ENCODE measurements at regions not wholly inside any gene's neighbourhood (a gene's known extent, or its start where the extent isn't known, plus 50 kb on each side); places are given as distances from the start of the nearest gene placed in this dataset.

DNA sequence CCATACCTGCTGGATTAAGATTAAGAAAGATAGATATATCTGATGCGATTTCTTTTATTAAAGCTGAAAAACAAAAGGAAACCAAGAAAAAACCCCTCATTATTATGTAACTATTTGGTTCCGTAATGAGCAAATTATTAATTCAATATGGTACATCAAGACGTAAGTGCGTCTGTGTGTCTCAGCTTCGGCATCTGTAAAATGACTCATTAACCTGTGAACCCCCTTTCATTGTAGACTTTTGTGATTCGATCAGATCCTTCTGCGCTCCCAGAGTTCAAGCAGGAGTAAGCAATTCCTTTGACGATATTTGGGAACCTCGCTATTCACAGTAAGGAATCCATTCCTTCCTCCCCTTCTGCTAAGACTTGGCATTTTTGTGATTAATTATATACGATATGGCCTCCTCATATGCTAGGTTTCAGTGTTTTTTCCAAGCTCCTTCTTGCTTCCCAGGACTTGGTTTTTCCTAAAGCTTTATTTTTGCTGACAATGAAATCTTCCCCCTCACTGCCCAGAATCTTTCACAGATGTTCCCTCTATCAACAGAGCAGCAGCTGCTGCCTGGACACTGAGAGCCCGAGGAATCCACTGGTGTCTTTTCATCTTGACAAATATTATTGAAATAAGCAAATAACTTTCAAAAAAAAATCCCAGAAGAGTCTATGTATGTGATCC, 171.7 kb upstream of the CELF2 start:
- no peaks in the 10 kb centered on the region for H3K27me3 ChIP-seq (ENCODE audit: control insufficient read depth, extremely low read depth, insufficient read depth, low read length)
- FAIRE-seq (no peak), DNase-seq (ENCODE audit: low read depth, low spot score) (no peak)
- H3K9me3 ChIP-seq (ENCODE audit: control insufficient read depth, low read depth, low read length) = no peaks in the 10 kb centered on the region
- H2AFZ ChIP-seq (ENCODE audit: control insufficient read depth, low read length) = no peak overlapping the region
- no peaks in the 10 kb centered on the region for H4K20me1 ChIP-seq (ENCODE audit: control insufficient read depth, extremely low read depth, insufficient read depth, low read length)
- dilution Hi-C loops (cut with MboI; ENCODE audit: extremely low pct_ligation_motif_present, low sequenced_read_pairs) = no loop called here
- no peaks in the 10 kb centered on the region for H3K79me2 ChIP-seq (ENCODE audit: control insufficient read depth, insufficient read depth, low read length)
- H3K4me1 ChIP-seq (ENCODE audit: control insufficient read depth, extremely low read depth, insufficient read depth, low read length) = no peaks in the 10 kb centered on the region
- H3K36me3 ChIP-seq (ENCODE audit: control insufficient read depth in 2 of 2, extremely low read depth in 1 of 2, insufficient read depth in 2 of 2, low read length in 2 of 2) = no peaks in the 10 kb centered on the region
- no peak overlapping the region for H3K27ac ChIP-seq (ENCODE audit: control insufficient read depth, insufficient read depth, low read length)
- H3K9me1 ChIP-seq (ENCODE audit: control insufficient read depth, extremely low read depth, insufficient read depth, low read length) = no peaks in the 10 kb centered on the region
- no peak overlapping the region for H3K4me3 ChIP-seq (ENCODE audit: control insufficient read depth in 2 of 3, extremely low read depth in 1 of 3, insufficient read depth in 2 of 3, low read depth in 1 of 3, low read length in 3 of 3)
- no peak overlapping the region for H3K4me2 ChIP-seq (ENCODE audit: control insufficient read depth, extremely low read depth, insufficient read depth, low read depth, low read length)
- no peak overlapping the region for H3K9ac ChIP-seq (ENCODE audit: control insufficient read depth, extremely low read depth, insufficient read depth, low read length)
- TF ChIP-seq, protein P1, sequence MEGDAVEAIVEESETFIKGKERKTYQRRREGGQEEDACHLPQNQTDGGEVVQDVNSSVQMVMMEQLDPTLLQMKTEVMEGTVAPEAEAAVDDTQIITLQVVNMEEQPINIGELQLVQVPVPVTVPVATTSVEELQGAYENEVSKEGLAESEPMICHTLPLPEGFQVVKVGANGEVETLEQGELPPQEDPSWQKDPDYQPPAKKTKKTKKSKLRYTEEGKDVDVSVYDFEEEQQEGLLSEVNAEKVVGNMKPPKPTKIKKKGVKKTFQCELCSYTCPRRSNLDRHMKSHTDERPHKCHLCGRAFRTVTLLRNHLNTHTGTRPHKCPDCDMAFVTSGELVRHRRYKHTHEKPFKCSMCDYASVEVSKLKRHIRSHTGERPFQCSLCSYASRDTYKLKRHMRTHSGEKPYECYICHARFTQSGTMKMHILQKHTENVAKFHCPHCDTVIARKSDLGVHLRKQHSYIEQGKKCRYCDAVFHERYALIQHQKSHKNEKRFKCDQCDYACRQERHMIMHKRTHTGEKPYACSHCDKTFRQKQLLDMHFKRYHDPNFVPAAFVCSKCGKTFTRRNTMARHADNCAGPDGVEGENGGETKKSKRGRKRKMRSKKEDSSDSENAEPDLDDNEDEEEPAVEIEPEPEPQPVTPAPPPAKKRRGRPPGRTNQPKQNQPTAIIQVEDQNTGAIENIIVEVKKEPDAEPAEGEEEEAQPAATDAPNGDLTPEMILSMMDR (optimal IDR thresholded peaks at IDR 0.05 in 1 of 3, IDR thresholded peaks at IDR 0.05 in 1 of 3, conservative IDR thresholded peaks at IDR 0.05 in 1 of 3; ENCODE audit: extremely low read depth in 1 of 3, insufficient read depth in 2 of 3, low read length in 3 of 3) = no peak
- TF ChIP-seq EZH2 (IDR thresholded peaks at IDR 0.05; ENCODE audit: low read length) = no peak

DNA sequence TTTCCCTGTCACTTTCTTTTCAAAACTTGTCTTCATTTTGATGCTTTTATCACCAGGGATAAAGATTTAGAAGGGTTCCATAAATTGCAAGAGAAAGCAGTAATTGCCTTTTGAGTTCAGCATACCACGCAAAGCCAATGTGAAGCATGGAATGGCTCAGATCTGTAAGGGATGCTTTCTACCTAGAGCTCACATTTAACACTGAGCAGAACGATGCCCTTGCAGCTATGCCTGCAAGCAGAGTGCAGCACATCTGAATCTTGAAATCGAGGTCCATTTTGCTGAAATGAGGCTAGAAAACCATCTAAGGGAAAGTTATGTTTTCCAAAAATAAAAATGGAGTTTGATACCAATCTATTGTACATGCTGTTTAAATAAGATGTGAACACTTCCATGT, 171.2 kb upstream of the CELF2 start:
- no peak for FAIRE-seq

More for the DNA sequence above, 171.2 kb upstream of the CELF2 start:
- no peaks in the 10 kb centered on the region for H3K9me1 ChIP-seq (ENCODE audit: control insufficient read depth, extremely low read depth, insufficient read depth, low read length)
- no peaks in the 10 kb centered on the region for H3K79me2 ChIP-seq (ENCODE audit: control insufficient read depth, insufficient read depth, low read length)
- H3K4me3 ChIP-seq (ENCODE audit: control insufficient read depth in 2 of 3, extremely low read depth in 1 of 3, insufficient read depth in 2 of 3, low read depth in 1 of 3, low read length in 3 of 3) = no peak overlapping the region
- no peaks in the 10 kb centered on the region for H3K27me3 ChIP-seq (ENCODE audit: control insufficient read depth, extremely low read depth, insufficient read depth, low read length)
- H3K27ac ChIP-seq (ENCODE audit: control insufficient read depth, insufficient read depth, low read length) = no peak overlapping the region
- no peak for DNase-seq (ENCODE audit: low read depth, low spot score)
- H3K36me3 ChIP-seq (ENCODE audit: control insufficient read depth in 2 of 2, extremely low read depth in 1 of 2, insufficient read depth in 2 of 2, low read length in 2 of 2) = no peaks in the 10 kb centered on the region
- H3K4me2 ChIP-seq (ENCODE audit: control insufficient read depth, extremely low read depth, insufficient read depth, low read depth, low read length) = no peak overlapping the region
- dilution Hi-C loops (cut with MboI; ENCODE audit: extremely low pct_ligation_motif_present, low sequenced_read_pairs) = no loop called here
- no peak overlapping the region for H3K9ac ChIP-seq (ENCODE audit: control insufficient read depth, extremely low read depth, insufficient read depth, low read length)
- TF ChIP-seq, protein P1 (optimal IDR thresholded peaks at IDR 0.05 in 1 of 3, IDR thresholded peaks at IDR 0.05 in 1 of 3, conservative IDR thresholded peaks at IDR 0.05 in 1 of 3; ENCODE audit: extremely low read depth in 1 of 3, insufficient read depth in 2 of 3, low read length in 3 of 3) = no peak
- TF ChIP-seq EZH2 (IDR thresholded peaks at IDR 0.05; ENCODE audit: low read length) = no peak
- H3K9me3 ChIP-seq (ENCODE audit: control insufficient read depth, low read depth, low read length) = no peaks in the 10 kb centered on the region
- no peak overlapping the region for H2AFZ ChIP-seq (ENCODE audit: control insufficient read depth, low read length)
- no peaks in the 10 kb centered on the region for H4K20me1 ChIP-seq (ENCODE audit: control insufficient read depth, extremely low read depth, insufficient read depth, low read length)
- H3K4me1 ChIP-seq (ENCODE audit: control insufficient read depth, extremely low read depth, insufficient read depth, low read length) = no peaks in the 10 kb centered on the region
